GM12875 (cell line): ENCODE measurements at regions not wholly inside any gene's neighbourhood (a gene's known extent, or its start where the extent isn't known, plus 50 kb on each side); places are given as distances from the start of the nearest gene placed in this dataset.

Experiments
- H3K4me3 ChIP-seq: one replicate; pipeline ENCODE4 v1.5.1; 2011; ENCODE audit warnings: low read depth, low read length, control low read depth
- TF ChIP-seq, protein P1 (sequence below): IDR thresholded peaks from 2 replicates; pipeline ENCODE4 v1.5.1; 2011; ENCODE audit warnings: low read depth, mild to moderate bottlenecking, control low read depth, inconsistent platforms, low read length, moderate library complexity, borderline replicate concordance; ENCODE audit not compliant: insufficient read depth

DNA sequence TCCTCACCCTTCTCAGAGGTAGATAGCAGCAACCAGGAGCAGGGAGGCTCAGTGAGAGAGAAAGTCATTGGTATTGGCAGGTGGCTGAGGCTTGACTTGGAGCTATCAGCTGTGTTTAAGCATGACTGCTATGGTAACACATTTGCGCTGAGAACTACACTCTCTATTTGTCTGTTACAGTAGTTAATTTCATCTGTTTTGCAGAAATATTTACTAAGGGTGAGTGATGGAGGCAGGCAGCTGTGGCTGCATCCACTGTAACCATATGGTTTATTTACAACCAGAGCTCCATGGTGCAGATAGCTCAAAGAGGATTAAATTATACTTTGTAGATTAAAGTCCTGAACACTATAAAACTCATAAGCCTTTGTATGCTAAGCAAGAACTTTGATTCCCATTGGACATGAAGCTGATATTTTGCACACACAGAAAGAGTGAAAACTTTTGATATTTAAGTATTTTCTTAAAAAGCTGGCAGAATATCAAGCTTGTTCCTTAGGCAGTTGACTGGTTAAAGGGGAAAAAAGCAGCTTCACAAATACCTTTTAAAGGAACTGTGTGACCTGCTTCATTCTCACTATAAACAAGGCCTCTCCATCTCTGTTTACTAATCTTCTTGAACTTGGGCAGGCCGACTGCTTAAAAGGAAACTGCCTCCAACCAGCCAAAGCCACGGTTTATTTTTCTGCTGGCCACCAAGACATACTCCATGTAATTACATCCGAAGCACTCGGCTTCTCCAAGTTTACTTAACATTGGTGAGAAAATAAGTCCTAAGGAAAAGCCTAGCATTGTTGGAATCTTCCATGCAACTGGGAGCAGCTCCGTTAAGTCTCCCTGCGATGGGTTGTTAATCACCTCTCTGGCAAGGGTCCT is 299.8 kb upstream of the ZFHX3 start:
- TF ChIP-seq, protein P1, sequence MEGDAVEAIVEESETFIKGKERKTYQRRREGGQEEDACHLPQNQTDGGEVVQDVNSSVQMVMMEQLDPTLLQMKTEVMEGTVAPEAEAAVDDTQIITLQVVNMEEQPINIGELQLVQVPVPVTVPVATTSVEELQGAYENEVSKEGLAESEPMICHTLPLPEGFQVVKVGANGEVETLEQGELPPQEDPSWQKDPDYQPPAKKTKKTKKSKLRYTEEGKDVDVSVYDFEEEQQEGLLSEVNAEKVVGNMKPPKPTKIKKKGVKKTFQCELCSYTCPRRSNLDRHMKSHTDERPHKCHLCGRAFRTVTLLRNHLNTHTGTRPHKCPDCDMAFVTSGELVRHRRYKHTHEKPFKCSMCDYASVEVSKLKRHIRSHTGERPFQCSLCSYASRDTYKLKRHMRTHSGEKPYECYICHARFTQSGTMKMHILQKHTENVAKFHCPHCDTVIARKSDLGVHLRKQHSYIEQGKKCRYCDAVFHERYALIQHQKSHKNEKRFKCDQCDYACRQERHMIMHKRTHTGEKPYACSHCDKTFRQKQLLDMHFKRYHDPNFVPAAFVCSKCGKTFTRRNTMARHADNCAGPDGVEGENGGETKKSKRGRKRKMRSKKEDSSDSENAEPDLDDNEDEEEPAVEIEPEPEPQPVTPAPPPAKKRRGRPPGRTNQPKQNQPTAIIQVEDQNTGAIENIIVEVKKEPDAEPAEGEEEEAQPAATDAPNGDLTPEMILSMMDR, result no peak

DNA sequence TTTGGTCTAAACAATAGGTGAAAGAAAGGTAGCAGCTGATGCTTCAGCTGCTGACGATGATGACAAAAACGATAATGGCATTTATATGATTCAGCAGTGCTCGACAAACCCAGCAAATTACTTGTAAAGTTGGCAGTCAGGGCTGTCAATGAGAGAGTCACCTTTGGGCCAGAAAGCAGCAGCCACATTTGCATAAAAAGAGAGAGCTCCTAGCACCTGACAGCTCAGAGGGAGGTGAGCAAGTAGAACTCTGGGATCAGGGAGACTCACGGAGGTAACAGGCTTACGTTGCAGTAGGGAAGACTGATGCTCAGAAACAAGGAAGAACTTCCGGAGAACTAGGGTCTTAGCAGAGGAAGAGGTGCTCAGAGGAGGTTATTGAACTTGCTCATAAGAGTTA is 291.9 kb upstream of the ZFHX3 start:
- H3K4me3 ChIP-seq, result no peak overlapping the region
- TF ChIP-seq, protein P1, result no peak

More for the DNA sequence above, 299.8 kb upstream of the ZFHX3 start:
- no peak overlapping the region for H3K4me3 ChIP-seq

GRCh38 chr16:73337373-73338296 is 289.7 kb upstream of the ZFHX3 start:
- TF ChIP-seq, protein P1, result no peak
- H3K4me3 ChIP-seq, result no peak overlapping the region

GRCh38 chr16:73329358-73330286 is 281.7 kb upstream of the ZFHX3 start:
- TF ChIP-seq, protein P1, result no peak
- no peak overlapping the region for H3K4me3 ChIP-seq

GRCh38 chr16:73326770-73327470 is 279.0 kb upstream of the ZFHX3 start:
- H3K4me3 ChIP-seq, result no peak overlapping the region
- TF ChIP-seq, protein P1, result no peak

- no peak overlapping the region for H3K4me3 ChIP-seq
- TF ChIP-seq, protein P1, result no peak
These were observed 278.3 kb upstream of the ZFHX3 start for GRCh38 chr16:73326221-73326620.
